ENCODE measurements at regions not wholly inside any gene's neighbourhood (a gene's known extent, or its start where the extent isn't known, plus 50 kb on each side); places are given as distances from the start of the nearest gene placed in this dataset.
"Not testable (repeated sequence)": the region's sequence is repeated elsewhere in the genome, so short reads cannot be mapped to it uniquely, and the experiment has no call there.

DNA sequence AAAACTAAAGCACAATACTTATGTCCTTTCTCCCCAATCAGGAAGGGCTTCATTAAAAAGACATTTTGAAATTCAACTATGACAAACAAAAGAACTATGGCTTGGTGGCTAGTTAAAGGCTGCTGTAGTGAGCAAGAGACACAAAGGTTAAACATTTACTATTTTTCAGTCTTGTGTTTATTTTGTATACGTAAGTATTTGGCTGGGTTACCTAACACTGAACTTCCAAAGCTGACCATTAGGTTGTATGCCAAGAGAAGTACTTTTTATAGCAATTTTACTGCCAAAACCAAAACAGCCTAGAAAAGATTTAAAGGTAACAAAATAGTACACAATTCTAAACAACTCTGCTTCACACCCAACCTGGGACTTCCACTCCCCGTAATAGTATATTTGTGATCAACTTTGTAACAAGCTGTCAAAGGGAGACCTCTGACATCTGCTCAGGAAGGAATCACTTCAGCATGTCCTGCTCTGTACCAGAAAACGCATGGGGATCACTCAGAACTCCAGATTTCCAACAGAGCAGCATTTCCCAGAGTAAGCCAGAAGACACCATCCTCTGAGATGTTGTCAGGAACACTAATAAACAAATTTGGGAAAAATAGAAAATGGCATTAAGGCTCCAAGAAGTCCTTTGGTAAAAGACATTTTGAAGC, 69.0 kb upstream of the ZSCAN2 start:
- TF ChIP-seq, protein P1, sequence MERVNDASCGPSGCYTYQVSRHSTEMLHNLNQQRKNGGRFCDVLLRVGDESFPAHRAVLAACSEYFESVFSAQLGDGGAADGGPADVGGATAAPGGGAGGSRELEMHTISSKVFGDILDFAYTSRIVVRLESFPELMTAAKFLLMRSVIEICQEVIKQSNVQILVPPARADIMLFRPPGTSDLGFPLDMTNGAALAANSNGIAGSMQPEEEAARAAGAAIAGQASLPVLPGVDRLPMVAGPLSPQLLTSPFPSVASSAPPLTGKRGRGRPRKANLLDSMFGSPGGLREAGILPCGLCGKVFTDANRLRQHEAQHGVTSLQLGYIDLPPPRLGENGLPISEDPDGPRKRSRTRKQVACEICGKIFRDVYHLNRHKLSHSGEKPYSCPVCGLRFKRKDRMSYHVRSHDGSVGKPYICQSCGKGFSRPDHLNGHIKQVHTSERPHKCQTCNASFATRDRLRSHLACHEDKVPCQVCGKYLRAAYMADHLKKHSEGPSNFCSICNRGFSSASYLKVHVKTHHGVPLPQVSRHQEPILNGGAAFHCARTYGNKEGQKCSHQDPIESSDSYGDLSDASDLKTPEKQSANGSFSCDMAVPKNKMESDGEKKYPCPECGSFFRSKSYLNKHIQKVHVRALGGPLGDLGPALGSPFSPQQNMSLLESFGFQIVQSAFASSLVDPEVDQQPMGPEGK (CRISPR knock-in tag; IDR thresholded peaks at IDR 0.05; ENCODE audit: borderline replicate concordance) = not testable (repeated sequence)
- not testable (repeated sequence) for TF ChIP-seq POU6F1 (CRISPR knock-in tag; IDR thresholded peaks at IDR 0.05; ENCODE audit: borderline replicate concordance, low read depth)
